HEK293 (cell line): ENCODE measurements at regions not wholly inside any gene's neighbourhood (a gene's known extent, or its start where the extent isn't known, plus 50 kb on each side); places are given as distances from the start of the nearest gene placed in this dataset.
"Not testable (repeated sequence)": the region's sequence is repeated elsewhere in the genome, so short reads cannot be mapped to it uniquely, and the experiment has no call there.

Experiments
- CTCF ChIP-seq: fragments of 450-650 bp; formaldehyde crosslinking; IDR thresholded peaks from 2 replicates; pipeline ENCODE4 v1.5.1; 2016; ENCODE audit warnings: missing biosample characterization, missing genetic modification characterization
- FEZF1 ChIP-seq: fragments of 450-650 bp; formaldehyde crosslinking; IDR thresholded peaks from 2 replicates; pipeline ENCODE4 v1.5.1; 2016; ENCODE audit warnings: missing biosample characterization, missing genetic modification characterization
- YY1 ChIP-seq: fragments of 450-650 bp; formaldehyde crosslinking; IDR thresholded peaks from 2 replicates; pipeline ENCODE4 v1.5.1; 2018; ENCODE audit warnings: missing biosample characterization, missing genetic modification characterization
- ZBTB11 ChIP-seq: fragments of 450-650 bp; formaldehyde crosslinking; conservative IDR thresholded peaks from 2 replicates; pipeline ENCODE4 v1.5.1; 2016; ENCODE audit warnings: low read depth, missing biosample characterization, missing genetic modification characterization
- ZNF140 ChIP-seq: fragments of 450-650 bp; formaldehyde crosslinking; IDR thresholded peaks from 2 replicates; pipeline ENCODE4 v1.5.1; 2016; ENCODE audit warnings: missing biosample characterization, missing genetic modification characterization
- ZNF398 ChIP-seq: fragments of 450-650 bp; formaldehyde crosslinking; IDR thresholded peaks from 2 replicates; pipeline ENCODE4 v1.5.1; 2017; ENCODE audit warnings: missing biosample characterization, missing genetic modification characterization
- ZNF645 ChIP-seq: fragments of 450-650 bp; formaldehyde crosslinking; IDR thresholded peaks from 2 replicates; pipeline ENCODE4; 2016; ENCODE audit warnings: missing biosample characterization, missing genetic modification characterization

GRCh38 chr12:82603647-82604046 lies 83.1 kb upstream of the TMTC2 start:
- TF ChIP-seq FEZF1 (tag by site-specific recombination); YY1 (tag by site-specific recombination); CTCF (tag by site-specific recombination); ZNF398 (tag by site-specific recombination); ZNF645 (tag by site-specific recombination); ZBTB11 (tag by site-specific recombination); ZNF140: not testable (repeated sequence)
